H1 (cell line): ENCODE measurements at regions not wholly inside any gene's neighbourhood (a gene's known extent, or its start where the extent isn't known, plus 50 kb on each side); places are given as distances from the start of the nearest gene placed in this dataset.

Source experiments
- CTCF ChIA-PET: fragments of 300-600 bp; sonication (Branson Sonifier 250); formaldehyde crosslinking; loops from one replicate; lab custom pipeline; 2021; ENCODE audit not compliant: partially characterized antibody; lab: Charles Lee
- POLR2A ChIA-PET: fragments of 300-600 bp; sonication (Branson Sonifier 250); formaldehyde crosslinking; loops from one replicate; lab custom pipeline; 2021; ENCODE audit warnings: inconsistent platforms; ENCODE audit not compliant: partially characterized antibody; lab: Charles Lee
- DNase-seq, 2 experiments: peaks; one replicate each; pipeline versions ENCODE4 v3.0.0 to v3.0.0-alpha.2; 2010 to 2022; ENCODE audit warnings: low spot score in 2 of 2, low read depth in 1 of 2, mixed read lengths in 1 of 2
- FAIRE-seq: peaks from 2 replicates; lab custom pipeline; 2011; peaks lifted over from hg19 to GRCh38; lab: Jason Lieb, UNC
- H2AFZ ChIP-seq: 2 replicates; pipeline ENCODE4 v1.8.1; 2012; ENCODE audit warnings: low read length, inconsistent platforms
- H2AK5ac ChIP-seq: 2 replicates; pipeline ENCODE4 v1.6.1; 2013; ENCODE audit warnings: low read depth, low read length
- H2BK120ac ChIP-seq: replicated peaks from 2 replicates; pipeline ENCODE3; 2013; ENCODE audit warnings: low read depth, low read length, inconsistent platforms
- H2BK12ac ChIP-seq: 2 replicates; pipeline ENCODE4 v1.6.1; 2013; ENCODE audit warnings: low read depth, low read length
- H2BK15ac ChIP-seq: 2 replicates; pipeline ENCODE4 v1.6.1; 2013; ENCODE audit warnings: low read length
- H2BK20ac ChIP-seq: 2 replicates; pipeline ENCODE4 v1.6.1; 2013; ENCODE audit warnings: low read length
- H2BK5ac ChIP-seq: 2 replicates; pipeline ENCODE4 v1.6.1; 2013; ENCODE audit warnings: low read depth, low read length
- H3K14ac ChIP-seq: 2 replicates; pipeline ENCODE4 v1.6.1; 2013; ENCODE audit warnings: inconsistent platforms; ENCODE audit not compliant: insufficient read length
- H3K18ac ChIP-seq: 2 replicates; pipeline ENCODE4 v1.6.1; 2013; ENCODE audit warnings: low read length; ENCODE audit errors: extremely low read depth
- H3K23ac ChIP-seq: 2 replicates; pipeline ENCODE4 v1.6.1; 2013; ENCODE audit warnings: inconsistent platforms; ENCODE audit not compliant: insufficient read length
- H3K23me2 ChIP-seq: 2 replicates; pipeline ENCODE4 v1.6.1; 2013; ENCODE audit warnings: low read depth, low read length
- H3K27ac ChIP-seq: 2 replicates; pipeline ENCODE4 v1.6.1; 2011; ENCODE audit warnings: low read depth, low read length, inconsistent platforms
- H3K27me3 ChIP-seq, 4 experiments: replicated peaks in 1 of 4; 1 replicate in 1 of 4; 2 replicates in 3 of 4; pipeline versions ENCODE4 v1.6.1 to v1.8.1; 2011 to 2013; ENCODE audit warnings: low read length in 3 of 4, mild to moderate bottlenecking in 3 of 4, inconsistent platforms in 2 of 4, mixed read lengths in 2 of 4, moderate library complexity in 1 of 4; ENCODE audit not compliant: control insufficient read depth in 3 of 4, insufficient read depth in 3 of 4; ENCODE audit errors: extremely low read depth in 1 of 4
- H3K36me3 ChIP-seq, 4 experiments: 2 replicates each; pipeline versions ENCODE4 v1.6.1 to v1.8.1; 2011 to 2013; ENCODE audit warnings: mild to moderate bottlenecking in 4 of 4, low read length in 3 of 4, moderate library complexity in 2 of 4, control low read depth in 1 of 4, inconsistent platforms in 1 of 4; ENCODE audit not compliant: insufficient read depth in 4 of 4, control insufficient read depth in 2 of 4
- H3K4ac ChIP-seq: replicated peaks from 2 replicates; pipeline ENCODE3; 2013; ENCODE audit warnings: low read length, low read depth, mixed read lengths, inconsistent platforms; ENCODE audit not compliant: insufficient read length
- H3K4me1 ChIP-seq, 4 experiments: replicated peaks in 1 of 4; 1 replicate in 1 of 4; 2 replicates in 3 of 4; pipeline versions ENCODE4 v1.6.1 to v1.8.1; 2011 to 2013; ENCODE audit warnings: low read length in 3 of 4, inconsistent platforms in 2 of 4, mixed read lengths in 1 of 4; ENCODE audit not compliant: insufficient read depth in 4 of 4, control insufficient read depth in 3 of 4
- H3K4me2 ChIP-seq, 2 experiments: 2 replicates each; pipeline versions ENCODE4 v1.6.1 to v1.8.1; 2011 to 2013; ENCODE audit warnings: low read depth in 2 of 2, low read length in 2 of 2, control low read depth in 1 of 2, inconsistent platforms in 1 of 2, mild to moderate bottlenecking in 1 of 2; ENCODE audit not compliant: insufficient read depth in 1 of 2
- H3K4me3 ChIP-seq, 4 experiments: fragments of 200-600, 300-600 bp in 1 of 4; sonication (generic), shearing (Covaris generic), sonication (Bioruptor Twin) in 1 of 4; 2 replicates each; pipeline versions ENCODE4 v1.5.1 to v1.8.1; 2011 to 2016; ENCODE audit warnings: low read length in 4 of 4, low read depth in 3 of 4, control low read depth in 2 of 4, inconsistent platforms in 2 of 4, mild to moderate bottlenecking in 2 of 4, mixed read lengths in 1 of 4, moderate library complexity in 1 of 4; ENCODE audit not compliant: insufficient read depth in 2 of 4; ENCODE audit errors: extremely low read depth in 1 of 4
- H3K56ac ChIP-seq: replicated peaks from 2 replicates; pipeline ENCODE3; 2013; ENCODE audit warnings: low read depth, mild to moderate bottlenecking, mixed read lengths, low read length, inconsistent platforms; ENCODE audit not compliant: insufficient read length
- H3K79me1 ChIP-seq: 2 replicates; pipeline ENCODE4 v1.6.1; 2013; ENCODE audit warnings: low read depth, low read length, control low read depth
- H3K79me2 ChIP-seq, 2 experiments: 2 replicates each; pipeline versions ENCODE4 v1.6.1 to v1.8.1; 2012 to 2013; ENCODE audit warnings: low read length in 2 of 2, mild to moderate bottlenecking in 2 of 2, inconsistent platforms in 1 of 2; ENCODE audit not compliant: insufficient read depth in 2 of 2, control insufficient read depth in 1 of 2
- H3K9ac ChIP-seq, 4 experiments: replicated peaks in 1 of 4; 1 replicate in 1 of 4; 2 replicates in 3 of 4; pipeline versions ENCODE4 v1.6.1 to v1.8.1; 2011 to 2013; ENCODE audit warnings: low read depth in 3 of 4, low read length in 3 of 4, control low read depth in 2 of 4, mild to moderate bottlenecking in 2 of 4, moderate library complexity in 2 of 4, inconsistent platforms in 1 of 4; ENCODE audit errors: extremely low read depth in 1 of 4
- H3K9me3 ChIP-seq, 2 experiments: 2 replicates each; pipeline versions ENCODE4 v1.6.1 to v1.8.1; 2012 to 2013; ENCODE audit warnings: mild to moderate bottlenecking in 2 of 2, moderate library complexity in 2 of 2, control low read depth in 1 of 2, inconsistent platforms in 1 of 2, low read depth in 1 of 2, low read length in 1 of 2, mixed read lengths in 1 of 2; ENCODE audit not compliant: insufficient read depth in 2 of 2
- H4K20me1 ChIP-seq, 2 experiments: replicated peaks in 1 of 2; 2 replicates each; pipeline versions ENCODE3 to v1.8.1; 2011 to 2013; ENCODE audit warnings: inconsistent platforms in 2 of 2, low read length in 2 of 2, mild to moderate bottlenecking in 1 of 2; ENCODE audit not compliant: insufficient read depth in 2 of 2, control insufficient read depth in 1 of 2
- H4K5ac ChIP-seq: 2 replicates; pipeline ENCODE4 v1.6.1; 2013; ENCODE audit warnings: low read length, low read depth, mixed read lengths, inconsistent platforms; ENCODE audit not compliant: insufficient read length
- H4K8ac ChIP-seq: 2 replicates; pipeline ENCODE4 v1.8.0; 2013; ENCODE audit warnings: mild to moderate bottlenecking, moderate library complexity, low read length, inconsistent platforms; ENCODE audit not compliant: insufficient read depth; ENCODE audit errors: extremely low read depth
- H4K91ac ChIP-seq: replicated peaks from 2 replicates; pipeline ENCODE3; 2013; ENCODE audit warnings: low read length, mixed read lengths, inconsistent platforms; ENCODE audit not compliant: insufficient read length
- CBX8 ChIP-seq: fragments of 300-800, 300-1000 bp; sonication (generic); IDR thresholded peaks from 2 replicates; pipeline ENCODE4 v1.7.1; 2016; ENCODE audit warnings: low read depth, low read length, borderline replicate concordance
- EZH2 ChIP-seq: fragments of 200-600 bp; sonication (generic); IDR thresholded peaks from 2 replicates; pipeline ENCODE4 v1.7.1; 2012; ENCODE audit warnings: low read depth, mild to moderate bottlenecking, moderate library complexity, low read length, inconsistent platforms; ENCODE audit not compliant: severe bottlenecking
- HDAC2 ChIP-seq, 2 experiments: fragments of 300-600 bp in 1 of 2; sonication (generic) in 1 of 2; IDR thresholded peaks; 2 replicates each; pipeline ENCODE4 v1.6.1; 2011 to 2012; ENCODE audit warnings: low read depth in 2 of 2, low read length in 2 of 2, mild to moderate bottlenecking in 2 of 2, moderate library complexity in 2 of 2, borderline replicate concordance in 1 of 2, inconsistent platforms in 1 of 2
- POLR2AphosphoS5 ChIP-seq: IDR thresholded peaks from 2 replicates; pipeline ENCODE4 v1.6.1; 2011; ENCODE audit warnings: low read depth, low read length
- SAP30 ChIP-seq: fragments of 300-600 bp; sonication (generic); IDR thresholded peaks from 2 replicates; pipeline ENCODE4 v1.7.1; 2012; ENCODE audit warnings: low read length, moderate library complexity, mild to moderate bottlenecking, inconsistent platforms; ENCODE audit not compliant: insufficient read depth, insufficient replicate concordance
- SIN3A ChIP-seq, 2 experiments: IDR thresholded peaks in 1 of 2; conservative IDR thresholded peaks in 1 of 2; 2 replicates each; pipeline ENCODE4 v1.6.1; 2011 to 2012; ENCODE audit warnings: low read length in 2 of 2, improper control_type of control experiment in 1 of 2, low read depth in 1 of 2, mild to moderate bottlenecking in 1 of 2
- TAF7 ChIP-seq: optimal IDR thresholded peaks from 2 replicates; pipeline ENCODE3; 2011; ENCODE audit warnings: low read depth, mild to moderate bottlenecking, inconsistent platforms, low read length, moderate library complexity, borderline replicate concordance
- TEAD4 ChIP-seq: IDR thresholded peaks from 2 replicates; pipeline ENCODE4 v1.6.1; 2012; ENCODE audit warnings: low read depth, low read length, inconsistent platforms, mixed read lengths
- WGBS, 2 experiments: shearing (Covaris generic) in 1 of 2; methylation state at CpG; one replicate each; pipeline versions ENCODE4 v1.1.6 to v1.1.7; 2013 to 2015; ENCODE audit warnings: low lambda C conversion rate in 2 of 2, mixed read lengths in 2 of 2, inconsistent platforms in 1 of 2, low coverage in 1 of 2, missing lambda C conversion rate in 1 of 2; ENCODE audit not compliant: insufficient replicate concordance in 2 of 2, insufficient coverage in 1 of 2, insufficient read length in 1 of 2; ENCODE audit errors: extremely low coverage in 1 of 2, missing lambda C conversion rate in 1 of 2; 5-methylcytosine and 5-hydroxymethylcytosine counted together

GRCh38 chr17:72376526-72377345 lies 255.9 kb downstream of the SOX9 start:
- Histone ChIP-seq H3K4me3 (no peak overlapping the region), H3K23me2 (no peaks in the 10 kb centered on the region; the same call in 1 of the 2 replicates), H4K20me1 (no peaks in the 10 kb centered on the region), H3K36me3 (no peaks in the 10 kb centered on the region), H4K91ac (no peak overlapping the region), H3K79me1 (no peaks in the 10 kb centered on the region), H3K27me3 (no peaks in the 10 kb centered on the region), H3K9ac (no peak overlapping the region), H3K23ac (no peak overlapping the region), H3K4me2 (no peak overlapping the region), H2AK5ac (no peak overlapping the region), H4K8ac (no peak overlapping the region; the same call in 1 of the 2 replicates), H2BK5ac (no peak overlapping the region), H4K5ac (no peak overlapping the region), H3K79me2 (no peaks in the 10 kb centered on the region), H3K27ac (no peak overlapping the region), H3K4me1 (peaks cover 3 to 19% (median 11%) of the 10 kb centered on the region in 4 experiments), H3K4ac (no peak overlapping the region), H2BK15ac (0 out of 2 replicates have a peak overlapping the region, but pooled peaks have one; percentile 12), H2BK120ac (no peak overlapping the region), H3K56ac (no peak overlapping the region), H3K9me3 (no peaks in the 10 kb centered on the region), H2BK12ac (0 out of 2 replicates have a peak overlapping the region, but pooled peaks have one; percentile 39), H3K18ac (no peak overlapping the region), H2AFZ (no peak overlapping the region), H3K14ac (no peak overlapping the region), H2BK20ac (no peak overlapping the region)
- ChIA-PET CTCF (interaction anchor here (0.6 to 1.2 kb wide), 2 partner anchors 34 to 349 kb away, joined by 3 read pairs; no protein-coding TSS in a partner anchor), POLR2A (no interaction called here)
- WGBS, 2 experiments = 92 to 100% methylated on average over 1 to 16 of the region's 16 CpGs
- no peak for DNase-seq
- no peak for FAIRE-seq
- no peak for TF ChIP-seq TAF7
- no peak for TF ChIP-seq EZH2
- TF ChIP-seq SAP30 = no peak
- no peak for TF ChIP-seq SIN3A (conservative IDR thresholded peaks at IDR 0.05 in 1 of 2, IDR thresholded peaks at IDR 0.05 in 1 of 2; ENCODE audit: low read depth in 1 of 2, low read length in 2 of 2)
- no peak for TF ChIP-seq HDAC2 (IDR thresholded peaks at IDR 0.05; ENCODE audit: borderline replicate concordance in 1 of 2, low read depth in 2 of 2, low read length in 2 of 2)
- no peak for TF ChIP-seq POLR2AphosphoS5
- no peak for TF ChIP-seq TEAD4
- TF ChIP-seq CBX8 = no peak
